ENCODE measurements at regions not wholly inside any gene's neighbourhood (a gene's known extent, or its start where the extent isn't known, plus 50 kb on each side); places are given as distances from the start of the nearest gene placed in this dataset.

DNA sequence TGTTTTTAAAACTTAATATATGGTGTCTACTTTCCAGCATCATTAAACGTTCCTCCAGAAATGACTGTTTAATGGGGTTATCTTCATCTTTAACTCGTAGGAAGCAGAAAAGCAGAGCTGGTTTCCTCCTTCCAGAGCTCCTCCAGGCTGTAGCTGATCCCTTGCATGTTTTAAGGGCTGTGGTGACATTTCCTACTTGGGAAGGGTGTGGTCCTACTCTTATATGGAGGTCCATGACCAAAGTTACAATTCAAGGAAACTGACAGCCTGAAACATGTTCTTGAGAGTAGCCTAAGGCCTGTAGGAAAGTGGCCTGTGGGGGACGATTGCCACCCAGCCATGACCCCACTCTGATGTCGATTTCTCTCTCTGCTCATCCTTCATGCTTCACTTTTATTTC, 297.1 kb downstream of the GADD45G start:
- TF ChIP-seq, protein P1, sequence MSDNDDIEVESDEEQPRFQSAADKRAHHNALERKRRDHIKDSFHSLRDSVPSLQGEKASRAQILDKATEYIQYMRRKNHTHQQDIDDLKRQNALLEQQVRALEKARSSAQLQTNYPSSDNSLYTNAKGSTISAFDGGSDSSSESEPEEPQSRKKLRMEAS (IDR thresholded peaks at IDR 0.05; ENCODE audit: low read depth, low read length): no peak
- TF ChIP-seq, protein P2, sequence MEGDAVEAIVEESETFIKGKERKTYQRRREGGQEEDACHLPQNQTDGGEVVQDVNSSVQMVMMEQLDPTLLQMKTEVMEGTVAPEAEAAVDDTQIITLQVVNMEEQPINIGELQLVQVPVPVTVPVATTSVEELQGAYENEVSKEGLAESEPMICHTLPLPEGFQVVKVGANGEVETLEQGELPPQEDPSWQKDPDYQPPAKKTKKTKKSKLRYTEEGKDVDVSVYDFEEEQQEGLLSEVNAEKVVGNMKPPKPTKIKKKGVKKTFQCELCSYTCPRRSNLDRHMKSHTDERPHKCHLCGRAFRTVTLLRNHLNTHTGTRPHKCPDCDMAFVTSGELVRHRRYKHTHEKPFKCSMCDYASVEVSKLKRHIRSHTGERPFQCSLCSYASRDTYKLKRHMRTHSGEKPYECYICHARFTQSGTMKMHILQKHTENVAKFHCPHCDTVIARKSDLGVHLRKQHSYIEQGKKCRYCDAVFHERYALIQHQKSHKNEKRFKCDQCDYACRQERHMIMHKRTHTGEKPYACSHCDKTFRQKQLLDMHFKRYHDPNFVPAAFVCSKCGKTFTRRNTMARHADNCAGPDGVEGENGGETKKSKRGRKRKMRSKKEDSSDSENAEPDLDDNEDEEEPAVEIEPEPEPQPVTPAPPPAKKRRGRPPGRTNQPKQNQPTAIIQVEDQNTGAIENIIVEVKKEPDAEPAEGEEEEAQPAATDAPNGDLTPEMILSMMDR (IDR thresholded peaks at IDR 0.05; ENCODE audit: low read depth, low read length): no peak
- TF ChIP-seq MYC (IDR thresholded peaks at IDR 0.05; ENCODE audit: low read depth, low read length) (no peak), POLR2A (IDR thresholded peaks at IDR 0.05; ENCODE audit: extremely low read depth, insufficient read length) (no peak)
- DNase-seq (ENCODE audit: low read depth): no peak
- H3K4me3 ChIP-seq (ENCODE audit: low read depth, low read length): no peak overlapping the region

DNA sequence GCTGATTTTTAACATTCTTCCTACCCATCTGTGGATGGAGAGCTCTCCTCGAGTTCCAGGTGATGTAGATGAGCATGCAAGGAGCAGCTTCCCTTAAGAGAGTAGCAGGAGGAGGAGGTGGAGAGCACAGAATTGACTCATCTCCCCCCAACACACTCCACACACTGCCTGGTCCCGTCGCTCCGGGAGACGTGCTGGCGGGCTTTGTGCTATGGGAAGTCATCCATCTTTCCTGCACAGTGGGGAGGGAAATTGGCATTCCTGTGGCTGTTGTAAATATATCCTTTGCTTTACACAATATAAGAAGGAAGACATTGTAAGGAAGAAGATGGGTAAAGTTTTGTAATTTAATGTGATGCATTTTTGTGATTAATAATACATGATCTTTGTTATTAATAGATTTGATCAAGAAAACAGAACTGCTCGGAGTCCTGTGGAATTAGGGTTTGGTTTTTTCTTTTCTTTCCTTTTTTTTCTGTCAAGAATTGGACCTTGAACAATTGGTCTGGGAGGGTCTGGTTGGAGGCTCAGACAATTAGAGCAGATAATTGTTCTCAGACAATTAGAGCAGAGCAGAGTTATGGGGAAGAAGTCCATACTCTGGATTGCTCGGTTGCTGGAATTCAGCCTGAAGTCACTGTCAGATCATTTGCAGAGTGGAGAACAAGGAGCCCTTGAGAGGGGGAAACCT, 297.8 kb downstream of the GADD45G start:
- H3K4me3 ChIP-seq (ENCODE audit: low read depth, low read length): no peak overlapping the region
- TF ChIP-seq, protein P1 (IDR thresholded peaks at IDR 0.05; ENCODE audit: low read depth, low read length): no peak
- TF ChIP-seq MYC (IDR thresholded peaks at IDR 0.05; ENCODE audit: low read depth, low read length) (no peak), POLR2A (IDR thresholded peaks at IDR 0.05; ENCODE audit: extremely low read depth, insufficient read length) (no peak)
- TF ChIP-seq, protein P2 (IDR thresholded peaks at IDR 0.05; ENCODE audit: low read depth, low read length): no peak

DNA sequence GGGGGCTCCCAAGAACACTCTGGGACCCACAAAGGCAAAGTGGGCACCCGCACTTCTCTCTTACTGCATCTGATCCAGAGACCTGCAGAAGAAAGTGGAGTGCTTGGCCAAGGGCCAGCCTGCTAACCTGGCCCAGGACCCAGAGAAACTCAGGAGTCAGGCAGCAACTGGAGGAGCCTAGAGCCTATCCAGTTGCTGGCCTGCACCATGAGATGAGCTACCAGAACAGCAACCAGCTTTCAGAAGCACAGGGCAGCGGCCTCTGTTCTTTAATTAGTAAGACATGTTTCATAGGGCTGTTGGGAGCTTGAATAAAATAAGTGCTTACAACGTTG, 298.3 kb downstream of the GADD45G start:
- DNase-seq (ENCODE audit: low read depth): no peak
- H3K4me3 ChIP-seq (ENCODE audit: low read depth, low read length): no peak overlapping the region
- TF ChIP-seq, protein P2 (IDR thresholded peaks at IDR 0.05; ENCODE audit: low read depth, low read length): no peak
- TF ChIP-seq, protein P1 (IDR thresholded peaks at IDR 0.05; ENCODE audit: low read depth, low read length): no peak
- TF ChIP-seq POLR2A (IDR thresholded peaks at IDR 0.05; ENCODE audit: extremely low read depth, insufficient read length): no peak
- no peak for TF ChIP-seq MYC (IDR thresholded peaks at IDR 0.05; ENCODE audit: low read depth, low read length)

More for the DNA sequence above, 297.8 kb downstream of the GADD45G start:
- DNase-seq (ENCODE audit: low read depth): no peak

DNA sequence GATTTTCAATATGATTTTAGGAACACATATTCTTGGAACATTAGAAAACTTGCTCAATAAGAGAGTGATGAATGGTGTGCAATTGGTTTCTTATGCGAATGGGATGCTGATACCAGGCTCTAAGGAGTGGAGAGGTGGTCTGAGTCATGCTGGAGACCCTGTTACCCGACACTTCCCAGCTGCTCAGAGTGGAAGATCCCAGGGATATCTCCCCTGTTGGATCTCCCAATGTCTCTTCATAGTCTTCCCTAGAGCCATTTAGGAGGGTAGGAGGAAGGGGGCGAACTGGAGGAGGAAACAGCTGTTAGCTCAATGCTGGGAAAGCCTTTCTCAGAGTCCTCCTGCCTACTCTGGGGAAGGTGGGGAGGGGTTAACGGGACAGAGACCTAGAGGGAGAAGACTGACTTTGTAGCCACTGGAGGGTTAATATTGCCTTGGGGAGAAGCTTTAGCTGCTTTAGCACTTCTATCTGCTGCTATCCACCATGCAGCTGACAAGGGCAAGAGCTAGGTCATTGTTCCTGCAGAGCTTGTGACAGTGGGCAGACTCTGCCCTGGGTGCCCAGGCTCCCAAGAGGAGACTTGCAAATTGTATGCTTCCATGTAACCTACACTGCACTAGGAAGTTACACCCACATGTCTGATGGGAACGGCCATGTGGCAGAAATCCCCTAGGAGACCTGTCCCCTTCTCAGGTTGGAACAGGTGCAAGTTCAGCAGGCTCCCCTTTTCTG, 301.0 kb downstream of the GADD45G start:
- TF ChIP-seq, protein P1 (IDR thresholded peaks at IDR 0.05; ENCODE audit: low read depth, low read length): no peak
- TF ChIP-seq, protein P2 (IDR thresholded peaks at IDR 0.05; ENCODE audit: low read depth, low read length): no peak
- TF ChIP-seq POLR2A (IDR thresholded peaks at IDR 0.05; ENCODE audit: extremely low read depth, insufficient read length) (no peak), MYC (IDR thresholded peaks at IDR 0.05; ENCODE audit: low read depth, low read length) (no peak)
- no peak for DNase-seq (ENCODE audit: low read depth)
- no peak overlapping the region for H3K4me3 ChIP-seq (ENCODE audit: low read depth, low read length)

DNA sequence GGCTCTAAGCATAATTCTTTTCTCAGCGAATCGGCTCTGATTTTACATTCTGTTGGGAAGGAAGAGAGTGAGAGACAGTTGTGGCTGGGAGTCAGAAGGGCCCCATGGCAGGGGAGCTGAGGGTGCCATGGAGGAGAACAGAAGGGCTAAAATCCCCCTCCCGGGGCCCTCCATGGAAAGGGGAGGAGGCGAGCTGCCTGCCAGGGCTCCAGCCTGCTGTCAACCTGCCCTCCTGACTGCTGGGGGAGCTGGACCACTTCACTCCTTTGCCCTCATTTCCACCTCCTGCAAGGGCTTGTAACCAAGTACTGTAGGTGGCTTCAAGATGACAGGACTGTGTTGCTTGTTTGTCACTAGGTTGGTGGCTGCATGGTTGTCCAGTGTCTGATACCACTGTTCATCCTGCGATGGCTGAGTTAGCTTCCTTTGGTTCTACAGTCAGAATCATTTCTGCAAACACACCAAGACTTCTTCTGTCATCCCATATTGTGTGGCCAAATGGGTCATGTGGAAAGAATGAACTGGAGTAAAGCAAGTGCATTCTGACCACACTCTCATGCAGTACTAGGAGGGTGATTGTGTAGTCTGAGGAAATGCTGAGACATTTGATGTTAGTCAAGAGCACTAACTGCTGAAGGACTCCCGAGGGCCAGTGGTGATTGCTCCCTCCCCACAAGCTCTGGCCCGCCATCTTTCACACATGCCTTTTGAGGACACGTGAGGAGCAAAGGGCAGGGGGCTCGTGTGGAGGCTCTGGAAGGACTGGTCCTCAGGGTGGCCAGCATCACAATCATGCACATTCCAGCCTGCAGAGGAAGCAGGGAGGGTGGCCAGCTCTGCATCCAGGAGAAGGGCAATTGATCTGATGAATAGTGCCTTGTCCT, 307.2 kb downstream of the GADD45G start:
- no peak overlapping the region for H3K4me3 ChIP-seq (ENCODE audit: low read depth, low read length)
- TF ChIP-seq, protein P1 (IDR thresholded peaks at IDR 0.05; ENCODE audit: low read depth, low read length): no peak
- TF ChIP-seq MYC (IDR thresholded peaks at IDR 0.05; ENCODE audit: low read depth, low read length) (no peak), POLR2A (IDR thresholded peaks at IDR 0.05; ENCODE audit: extremely low read depth, insufficient read length) (no peak)
- TF ChIP-seq, protein P2 (IDR thresholded peaks at IDR 0.05; ENCODE audit: low read depth, low read length): no peak
- no peak for DNase-seq (ENCODE audit: low read depth)
